SK-N-SH treated with all-trans-retinoic acid at 6 μM for 48 hours (cell line): ENCODE measurements at regions not wholly inside any gene's neighbourhood (a gene's known extent, or its start where the extent isn't known, plus 50 kb on each side); places are given as distances from the start of the nearest gene placed in this dataset.

Experiments
- ATAC-seq: fragments of 200-7000 bp; cut with Tn5 transposase; 3 replicates; pipeline ENCODE4 v1.9.1; 2020; ENCODE audit warnings: mild to moderate bottlenecking, moderate library complexity
- ARNTL ChIP-seq: fragments of 450-650 bp; formaldehyde crosslinking; IDR thresholded peaks from 2 replicates; pipeline ENCODE4 v1.5.0; 2020; ENCODE audit warnings: low read depth, mild to moderate bottlenecking, moderate library complexity, borderline replicate concordance
- BACH2 ChIP-seq: fragments of 250-450 bp; sonication (Bioruptor Pico); IDR thresholded peaks from 2 replicates; pipeline ENCODE4 v1.9.0; 2021; ENCODE audit warnings: mild to moderate bottlenecking, borderline replicate concordance
- CSDC2 ChIP-seq: fragments of 250-450 bp; sonication (Bioruptor Pico); IDR thresholded peaks from 2 replicates; pipeline ENCODE4 v1.5.0; 2020; ENCODE audit warnings: mild to moderate bottlenecking, moderate library complexity
- ESRRG ChIP-seq: fragments of 250-450 bp; sonication (Bioruptor Pico); IDR thresholded peaks from 2 replicates; pipeline ENCODE4 v1.6.1; 2021; ENCODE audit warnings: mild to moderate bottlenecking
- GLIS3 ChIP-seq: fragments of 250-450 bp; sonication (Bioruptor Pico); IDR thresholded peaks from 2 replicates; pipeline ENCODE4 v1.5.0; 2020; ENCODE audit warnings: mild to moderate bottlenecking, moderate library complexity
- ISL1 ChIP-seq: fragments of 250-450 bp; sonication (Bioruptor Pico); IDR thresholded peaks from 2 replicates; pipeline ENCODE4 v2.1.2; 2022; ENCODE audit warnings: mild to moderate bottlenecking, moderate library complexity
- PPARA ChIP-seq: fragments of 250-450 bp; sonication (Bioruptor Pico); IDR thresholded peaks from 2 replicates; pipeline ENCODE4 v1.5.0; 2020; ENCODE audit warnings: mild to moderate bottlenecking, borderline replicate concordance
- RARB ChIP-seq: fragments of 250-450 bp; sonication (Bioruptor Pico); IDR thresholded peaks from 2 replicates; pipeline ENCODE4 v1.8.0; 2021; ENCODE audit warnings: mild to moderate bottlenecking, moderate library complexity
- SNAI2 ChIP-seq: fragments of 250-450 bp; sonication (Bioruptor Pico); IDR thresholded peaks from 2 replicates; pipeline ENCODE4 v1.5.0; 2020; ENCODE audit warnings: mild to moderate bottlenecking, moderate library complexity
- TCF4 ChIP-seq: fragments of 250-450 bp; sonication (Bioruptor Pico); IDR thresholded peaks from 2 replicates; pipeline ENCODE4 v1.8.0; 2021; ENCODE audit warnings: mild to moderate bottlenecking, moderate library complexity, borderline replicate concordance
- ZC3H10 ChIP-seq: fragments of 250-450 bp; sonication (Bioruptor Pico); IDR thresholded peaks from 2 replicates; pipeline ENCODE4 v1.5.1; 2021; ENCODE audit warnings: mild to moderate bottlenecking, moderate library complexity
- ZFP3 ChIP-seq: fragments of 250-450 bp; sonication (Bioruptor Pico); IDR thresholded peaks from 2 replicates; pipeline ENCODE4 v1.5.0; 2020; ENCODE audit warnings: mild to moderate bottlenecking, moderate library complexity
- ZFP30 ChIP-seq: fragments of 450-650 bp; formaldehyde crosslinking; IDR thresholded peaks from 2 replicates; pipeline ENCODE4 v1.5.0; 2022; ENCODE audit warnings: mild to moderate bottlenecking, moderate library complexity
- ZNF565 ChIP-seq: fragments of 450-650 bp; formaldehyde crosslinking; conservative IDR thresholded peaks from 2 replicates; pipeline ENCODE4 v1.5.0; 2020; ENCODE audit warnings: low read depth, mild to moderate bottlenecking, moderate library complexity
- ZNF8 ChIP-seq: fragments of 450-650 bp; formaldehyde crosslinking; IDR thresholded peaks from 2 replicates; pipeline ENCODE4 v1.5.0; 2020; ENCODE audit warnings: mild to moderate bottlenecking, moderate library complexity
- TF ChIP-seq, protein P1 (sequence below): fragments of 250-450 bp; sonication (Bioruptor Pico); IDR thresholded peaks from 2 replicates; pipeline ENCODE4 v1.5.0; 2020; ENCODE audit warnings: mild to moderate bottlenecking, moderate library complexity
- TF ChIP-seq, protein P2 (sequence below): fragments of 250-450 bp; sonication (Bioruptor Pico); IDR thresholded peaks from 2 replicates; pipeline ENCODE4 v1.5.1; 2020; ENCODE audit warnings: low read depth, mild to moderate bottlenecking, moderate library complexity
- TF ChIP-seq, protein P3 (sequence below): fragments of 250-450 bp; sonication (Bioruptor Pico); IDR thresholded peaks from 2 replicates; pipeline ENCODE4 v1.5.1; 2021; ENCODE audit warnings: mild to moderate bottlenecking, moderate library complexity
- TF ChIP-seq, protein P4 (sequence below): fragments of 250-450 bp; sonication (Bioruptor Pico); IDR thresholded peaks from 2 replicates; pipeline ENCODE4 v1.8.0; 2020; ENCODE audit warnings: mild to moderate bottlenecking, moderate library complexity, borderline replicate concordance

DNA sequence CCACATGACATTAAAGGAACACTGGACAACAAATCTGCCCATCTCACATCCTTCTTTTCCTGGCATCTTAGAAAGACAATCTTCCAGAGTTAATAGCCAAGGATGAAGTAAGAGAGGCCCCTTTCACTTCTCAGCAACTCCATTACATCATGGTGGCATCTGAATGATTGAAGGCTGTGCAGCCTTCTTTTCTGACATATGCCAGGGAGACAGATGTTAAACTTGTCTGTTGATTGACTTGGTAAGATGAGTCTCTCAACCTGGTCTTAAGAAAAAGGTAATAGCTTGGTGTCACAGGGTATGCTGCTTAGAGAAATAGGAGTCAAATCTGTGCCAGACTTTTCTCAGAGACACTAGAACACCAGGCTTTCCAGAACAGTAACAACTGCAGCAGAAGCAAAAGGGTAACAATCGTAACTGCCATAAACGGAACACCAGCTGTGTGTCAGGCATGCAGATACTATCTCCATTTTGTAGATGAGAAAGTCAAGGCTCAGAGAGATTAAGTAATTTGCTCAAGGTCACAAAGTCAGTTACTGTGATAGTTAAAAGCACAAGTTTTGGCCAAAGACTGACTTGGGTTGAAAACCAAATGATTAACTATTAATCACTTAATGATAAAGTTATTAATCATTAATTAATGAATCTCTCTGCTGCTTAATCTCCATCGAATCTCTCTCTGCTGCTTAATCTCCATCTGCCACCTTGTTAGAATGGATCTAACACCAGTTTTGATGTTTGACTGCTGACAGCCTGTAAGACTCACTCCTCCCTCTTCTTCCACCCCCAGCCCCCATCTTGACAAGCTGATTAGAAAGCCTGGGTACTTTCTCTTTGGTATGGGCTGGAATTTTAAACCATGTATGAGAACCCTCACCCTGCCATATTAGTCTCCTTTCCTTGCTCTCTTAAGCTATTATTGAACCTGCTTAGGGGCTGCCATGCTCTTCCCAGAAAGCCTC lies 353.5 kb downstream of the ENC1 start (continued):
- TF ChIP-seq, protein P1, sequence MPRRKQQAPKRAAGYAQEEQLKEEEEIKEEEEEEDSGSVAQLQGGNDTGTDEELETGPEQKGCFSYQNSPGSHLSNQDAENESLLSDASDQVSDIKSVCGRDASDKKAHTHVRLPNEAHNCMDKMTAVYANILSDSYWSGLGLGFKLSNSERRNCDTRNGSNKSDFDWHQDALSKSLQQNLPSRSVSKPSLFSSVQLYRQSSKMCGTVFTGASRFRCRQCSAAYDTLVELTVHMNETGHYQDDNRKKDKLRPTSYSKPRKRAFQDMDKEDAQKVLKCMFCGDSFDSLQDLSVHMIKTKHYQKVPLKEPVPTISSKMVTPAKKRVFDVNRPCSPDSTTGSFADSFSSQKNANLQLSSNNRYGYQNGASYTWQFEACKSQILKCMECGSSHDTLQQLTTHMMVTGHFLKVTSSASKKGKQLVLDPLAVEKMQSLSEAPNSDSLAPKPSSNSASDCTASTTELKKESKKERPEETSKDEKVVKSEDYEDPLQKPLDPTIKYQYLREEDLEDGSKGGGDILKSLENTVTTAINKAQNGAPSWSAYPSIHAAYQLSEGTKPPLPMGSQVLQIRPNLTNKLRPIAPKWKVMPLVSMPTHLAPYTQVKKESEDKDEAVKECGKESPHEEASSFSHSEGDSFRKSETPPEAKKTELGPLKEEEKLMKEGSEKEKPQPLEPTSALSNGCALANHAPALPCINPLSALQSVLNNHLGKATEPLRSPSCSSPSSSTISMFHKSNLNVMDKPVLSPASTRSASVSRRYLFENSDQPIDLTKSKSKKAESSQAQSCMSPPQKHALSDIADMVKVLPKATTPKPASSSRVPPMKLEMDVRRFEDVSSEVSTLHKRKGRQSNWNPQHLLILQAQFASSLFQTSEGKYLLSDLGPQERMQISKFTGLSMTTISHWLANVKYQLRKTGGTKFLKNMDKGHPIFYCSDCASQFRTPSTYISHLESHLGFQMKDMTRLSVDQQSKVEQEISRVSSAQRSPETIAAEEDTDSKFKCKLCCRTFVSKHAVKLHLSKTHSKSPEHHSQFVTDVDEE (CRISPR knock-in tag) = no peak
- TF ChIP-seq, protein P2, sequence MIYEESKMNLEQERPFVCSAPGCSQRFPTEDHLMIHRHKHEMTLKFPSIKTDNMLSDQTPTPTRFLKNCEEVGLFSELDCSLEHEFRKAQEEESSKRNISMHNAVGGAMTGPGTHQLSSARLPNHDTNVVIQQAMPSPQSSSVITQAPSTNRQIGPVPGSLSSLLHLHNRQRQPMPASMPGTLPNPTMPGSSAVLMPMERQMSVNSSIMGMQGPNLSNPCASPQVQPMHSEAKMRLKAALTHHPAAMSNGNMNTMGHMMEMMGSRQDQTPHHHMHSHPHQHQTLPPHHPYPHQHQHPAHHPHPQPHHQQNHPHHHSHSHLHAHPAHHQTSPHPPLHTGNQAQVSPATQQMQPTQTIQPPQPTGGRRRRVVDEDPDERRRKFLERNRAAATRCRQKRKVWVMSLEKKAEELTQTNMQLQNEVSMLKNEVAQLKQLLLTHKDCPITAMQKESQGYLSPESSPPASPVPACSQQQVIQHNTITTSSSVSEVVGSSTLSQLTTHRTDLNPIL (CRISPR knock-in tag) = no peak

DNA sequence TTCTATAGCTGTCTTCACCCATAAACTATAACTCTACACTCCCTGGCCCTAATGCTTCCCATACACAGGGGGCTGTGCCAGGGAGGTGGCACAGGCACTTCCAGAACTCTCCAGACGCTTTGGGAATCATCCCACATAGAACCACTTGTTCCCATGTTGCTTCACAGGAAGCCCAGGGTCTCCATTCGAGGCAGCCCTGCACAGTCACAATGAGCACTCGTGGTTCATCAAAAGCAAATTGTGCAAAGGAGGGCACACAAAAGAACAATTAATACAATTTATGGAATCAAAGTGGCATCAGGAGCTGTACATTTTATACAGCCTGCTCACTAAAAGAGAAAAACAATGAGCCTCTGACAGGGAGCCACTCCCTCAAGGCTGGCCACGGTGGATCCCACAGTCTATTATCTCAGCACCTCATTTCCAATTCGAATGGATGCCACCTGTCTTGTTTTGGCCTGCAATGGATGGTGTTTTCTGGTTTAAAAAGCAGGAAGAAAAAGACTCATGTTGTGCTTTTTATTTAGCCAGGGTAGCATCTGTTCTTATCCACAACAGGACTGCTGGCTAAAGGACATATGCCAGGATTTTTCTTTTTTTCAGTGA lies 354.8 kb downstream of the ENC1 start:
- no peak for ATAC-seq
- TF ChIP-seq ZFP30 (CRISPR knock-in tag) = no peak
- no peak for TF ChIP-seq PPARA (CRISPR knock-in tag)
- TF ChIP-seq GLIS3 = no peak
- TF ChIP-seq, protein P3, sequence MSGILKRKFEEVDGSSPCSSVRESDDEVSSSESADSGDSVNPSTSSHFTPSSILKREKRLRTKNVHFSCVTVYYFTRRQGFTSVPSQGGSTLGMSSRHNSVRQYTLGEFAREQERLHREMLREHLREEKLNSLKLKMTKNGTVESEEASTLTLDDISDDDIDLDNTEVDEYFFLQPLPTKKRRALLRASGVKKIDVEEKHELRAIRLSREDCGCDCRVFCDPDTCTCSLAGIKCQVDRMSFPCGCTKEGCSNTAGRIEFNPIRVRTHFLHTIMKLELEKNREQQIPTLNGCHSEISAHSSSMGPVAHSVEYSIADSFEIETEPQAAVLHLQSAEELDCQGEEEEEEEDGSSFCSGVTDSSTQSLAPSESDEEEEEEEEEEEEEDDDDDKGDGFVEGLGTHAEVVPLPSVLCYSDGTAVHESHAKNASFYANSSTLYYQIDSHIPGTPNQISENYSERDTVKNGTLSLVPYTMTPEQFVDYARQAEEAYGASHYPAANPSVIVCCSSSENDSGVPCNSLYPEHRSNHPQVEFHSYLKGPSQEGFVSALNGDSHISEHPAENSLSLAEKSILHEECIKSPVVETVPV = no peak
- TF ChIP-seq ZNF565 (CRISPR knock-in tag) = no peak
- TF ChIP-seq ESRRG (CRISPR knock-in tag) = no peak
- no peak for TF ChIP-seq ZNF8 (CRISPR knock-in tag)
- no peak for TF ChIP-seq TCF4 (CRISPR knock-in tag)

DNA sequence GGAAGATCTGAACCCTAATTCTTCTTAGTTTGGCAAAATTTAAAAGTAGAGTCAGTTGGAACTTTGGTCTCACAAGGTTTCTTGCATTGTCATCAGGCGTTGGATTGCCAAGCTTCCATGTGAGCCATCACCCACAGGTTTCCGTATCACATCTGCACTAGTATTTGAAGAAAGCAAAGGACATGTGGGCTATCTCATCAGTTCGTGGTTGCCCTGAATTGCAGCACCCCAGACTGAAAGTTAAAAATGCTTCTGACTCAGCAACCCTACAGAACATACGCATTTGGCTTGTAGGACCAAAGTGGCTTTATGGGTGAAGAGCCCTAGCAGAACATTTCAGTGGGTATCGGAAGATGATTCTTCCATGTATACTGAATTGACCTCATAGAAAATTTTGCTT lies 358.0 kb downstream of the ENC1 start:
- no peak for ATAC-seq
- TF ChIP-seq TCF4 (CRISPR knock-in tag) (no peak), ZFP3 (CRISPR knock-in tag) (no peak)
- TF ChIP-seq, protein P2 (CRISPR knock-in tag) = no peak
- TF ChIP-seq, protein P4, sequence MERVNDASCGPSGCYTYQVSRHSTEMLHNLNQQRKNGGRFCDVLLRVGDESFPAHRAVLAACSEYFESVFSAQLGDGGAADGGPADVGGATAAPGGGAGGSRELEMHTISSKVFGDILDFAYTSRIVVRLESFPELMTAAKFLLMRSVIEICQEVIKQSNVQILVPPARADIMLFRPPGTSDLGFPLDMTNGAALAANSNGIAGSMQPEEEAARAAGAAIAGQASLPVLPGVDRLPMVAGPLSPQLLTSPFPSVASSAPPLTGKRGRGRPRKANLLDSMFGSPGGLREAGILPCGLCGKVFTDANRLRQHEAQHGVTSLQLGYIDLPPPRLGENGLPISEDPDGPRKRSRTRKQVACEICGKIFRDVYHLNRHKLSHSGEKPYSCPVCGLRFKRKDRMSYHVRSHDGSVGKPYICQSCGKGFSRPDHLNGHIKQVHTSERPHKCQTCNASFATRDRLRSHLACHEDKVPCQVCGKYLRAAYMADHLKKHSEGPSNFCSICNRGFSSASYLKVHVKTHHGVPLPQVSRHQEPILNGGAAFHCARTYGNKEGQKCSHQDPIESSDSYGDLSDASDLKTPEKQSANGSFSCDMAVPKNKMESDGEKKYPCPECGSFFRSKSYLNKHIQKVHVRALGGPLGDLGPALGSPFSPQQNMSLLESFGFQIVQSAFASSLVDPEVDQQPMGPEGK (CRISPR knock-in tag) = no peak

DNA sequence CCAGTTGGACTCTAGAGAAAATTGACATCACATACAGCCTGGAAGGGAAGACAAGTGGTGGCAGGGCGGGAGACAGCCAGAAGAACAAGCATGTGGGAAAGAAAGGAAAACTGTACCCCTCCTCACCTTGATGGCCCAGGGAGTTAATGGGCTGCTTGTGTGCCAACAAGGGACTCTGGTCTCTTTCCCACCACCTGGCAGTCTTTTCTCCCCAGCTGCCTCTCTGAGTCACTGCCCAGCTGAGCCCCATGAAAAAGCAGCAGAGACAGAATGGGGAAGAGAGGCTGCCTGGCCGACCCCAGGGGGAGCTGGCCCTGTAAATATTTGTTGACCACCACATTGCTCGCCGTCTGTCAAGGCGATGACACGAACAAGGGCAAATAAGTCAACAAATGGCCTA lies 359.4 kb downstream of the ENC1 start:
- no peak for ATAC-seq
- no peak for TF ChIP-seq PPARA (CRISPR knock-in tag)
- no peak for TF ChIP-seq ZNF8 (CRISPR knock-in tag)
- no peak for TF ChIP-seq ISL1
- TF ChIP-seq BACH2 = no peak
- no peak for TF ChIP-seq SNAI2 (CRISPR knock-in tag)
- TF ChIP-seq ESRRG (CRISPR knock-in tag) = no peak
- no peak for TF ChIP-seq GLIS3

DNA sequence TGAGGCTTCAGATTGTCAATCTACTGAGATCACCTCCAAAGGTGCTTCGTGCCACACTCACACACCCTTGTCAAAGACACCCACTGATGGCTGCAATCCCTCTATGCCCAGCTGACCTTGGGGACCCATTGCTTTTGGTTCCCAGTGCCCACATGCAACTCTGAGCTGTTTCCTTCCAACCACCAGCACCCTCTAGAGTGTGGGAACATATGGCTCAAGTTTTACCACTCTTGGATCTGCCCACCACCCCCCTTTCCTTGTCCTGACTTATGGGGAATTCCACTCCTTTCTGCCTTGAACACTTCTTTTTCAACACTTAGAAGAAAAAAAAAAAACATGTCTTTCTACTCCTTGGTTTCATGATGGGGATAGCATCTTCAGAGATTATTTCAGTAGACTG lies 360.2 kb downstream of the ENC1 start:
- TF ChIP-seq ISL1 = no peak
- TF ChIP-seq ESRRG (CRISPR knock-in tag) = no peak
- no peak for TF ChIP-seq ZC3H10 (CRISPR knock-in tag)
- TF ChIP-seq RARB (CRISPR knock-in tag) = no peak
- no peak for TF ChIP-seq CSDC2
- TF ChIP-seq TCF4 (CRISPR knock-in tag) = no peak
- no peak for TF ChIP-seq ARNTL
- ATAC-seq = no peak
